Progenitor cell of endocrine pancreas (in vitro differentiated cells): ENCODE measurements at regions not wholly inside any gene's neighbourhood (a gene's known extent, or its start where the extent isn't known, plus 50 kb on each side); places are given as distances from the start of the nearest gene placed in this dataset.

ENCODE experiments used
- DNase-seq: peaks from one replicate; pipeline ENCODE4 v3.0.0; 2021; ENCODE audit warnings: low spot score; ENCODE audit not compliant: unreplicated experiment
- H3K27ac Mint-ChIP-seq: 2 replicates; pipeline ENCODE4 v1.8.0; 2021; ENCODE audit warnings: mild to moderate bottlenecking, moderate library complexity, mixed read lengths
- H3K27me3 Mint-ChIP-seq: 2 replicates; pipeline ENCODE4 v1.8.0; 2021; ENCODE audit warnings: mixed read lengths
- H3K36me3 Mint-ChIP-seq: 2 replicates; pipeline ENCODE4 v1.8.0; 2022; ENCODE audit warnings: mixed read lengths; ENCODE audit not compliant: insufficient read depth
- H3K4me1 Mint-ChIP-seq: 2 replicates; pipeline ENCODE4 v1.8.0; 2021; ENCODE audit warnings: low read depth, mixed read lengths
- H3K4me3 Mint-ChIP-seq: 2 replicates; pipeline ENCODE4 v1.8.0; 2021; ENCODE audit warnings: low read depth, mild to moderate bottlenecking, moderate library complexity, mixed read lengths
- H3K9me3 Mint-ChIP-seq: 2 replicates; pipeline ENCODE4 v1.8.0; 2021; ENCODE audit warnings: low read depth, mixed read lengths
- CTCF ChIP-seq: fragments of 200-600 bp; sonication (generic); IDR thresholded peaks from one replicate; pipeline ENCODE4 v1.5.0; 2021; ENCODE audit warnings: antibody characterized with exemption, mild to moderate bottlenecking; ENCODE audit not compliant: unreplicated experiment

GRCh38 chr10:118181021-118181420 lies 134.3 kb upstream of the RAB11FIP2 start:
- Mint-ChIP-seq H3K36me3 (no peaks in the 10 kb centered on the region), H3K27me3 (no peaks in the 10 kb centered on the region), H3K4me3 (no peak overlapping the region), H3K27ac (no peak overlapping the region), H3K4me1 (no peaks in the 10 kb centered on the region), H3K9me3 (peaks cover 13% of the 10 kb centered on the region)
- no peak for DNase-seq
- TF ChIP-seq CTCF: no peak

- Mint-ChIP-seq H3K9me3 (peaks cover 10% of the 10 kb centered on the region), H3K27me3 (peaks cover 7% of the 10 kb centered on the region), H3K36me3 (no peaks in the 10 kb centered on the region), H3K4me1 (no peaks in the 10 kb centered on the region), H3K4me3 (no peak overlapping the region), H3K27ac (no peak overlapping the region)
- no peak for TF ChIP-seq CTCF
- no peak for DNase-seq
Measured at GRCh38 chr10:118175148-118175547, 128.4 kb upstream of the RAB11FIP2 start.

GRCh38 chr10:118173296-118173695 lies 126.6 kb upstream of the RAB11FIP2 start:
- TF ChIP-seq CTCF: no peak
- Mint-ChIP-seq H3K36me3 (no peaks in the 10 kb centered on the region), H3K27ac (no peak overlapping the region), H3K27me3 (peaks cover 7% of the 10 kb centered on the region), H3K4me1 (no peaks in the 10 kb centered on the region), H3K9me3 (peaks cover 7% of the 10 kb centered on the region), H3K4me3 (no peak overlapping the region)
- DNase-seq: no peak

GRCh38 chr10:118171861-118172260 lies 125.1 kb upstream of the RAB11FIP2 start:
- no peak for TF ChIP-seq CTCF
- no peak overlapping the region for H3K4me3 Mint-ChIP-seq

GRCh38 chr10:118167056-118167700 lies 120.4 kb upstream of the RAB11FIP2 start:
- Mint-ChIP-seq H3K27me3 (peaks cover 3% of the 10 kb centered on the region), H3K4me1 (no peaks in the 10 kb centered on the region), H3K36me3 (no peaks in the 10 kb centered on the region), H3K9me3 (no peaks in the 10 kb centered on the region), H3K27ac (no peak overlapping the region), H3K4me3 (no peak overlapping the region)
- TF ChIP-seq CTCF: no peak
- no peak for DNase-seq

More at GRCh38 chr10:118171861-118172260, 125.1 kb upstream of the RAB11FIP2 start:
- Mint-ChIP-seq H3K27ac (no peak overlapping the region), H3K36me3 (no peaks in the 10 kb centered on the region), H3K9me3 (peaks cover 7% of the 10 kb centered on the region), H3K4me1 (no peaks in the 10 kb centered on the region), H3K27me3 (peaks cover 11% of the 10 kb centered on the region)
- no peak for DNase-seq
